ENCODE measurements at regions not wholly inside any gene's neighbourhood (a gene's known extent, or its start where the extent isn't known, plus 50 kb on each side); places are given as distances from the start of the nearest gene placed in this dataset.

- no peaks in the 10 kb centered on the region for H4K20me1 ChIP-seq (ENCODE audit: insufficient read depth, low read length)
- H3F3A ChIP-seq (ENCODE audit: insufficient read depth, low read length): no peaks in the 10 kb centered on the region
- H3K9me2 ChIP-seq (replicated peaks; ENCODE audit: insufficient read depth, low read length): no peaks in the 10 kb centered on the region
- H3K4me1 ChIP-seq (ENCODE audit: low read length): no peaks in the 10 kb centered on the region
- no peak overlapping the region for H3K27ac ChIP-seq (ENCODE audit: low read length)
- peak; percentile 52 for TF ChIP-seq CTCF (IDR thresholded peaks at IDR 0.05; ENCODE audit: low read length)
- no peak for TF ChIP-seq EZH2phosphoT487 (IDR thresholded peaks at IDR 0.05; ENCODE audit: low read length)
- no peak overlapping the region for H3K4me2 ChIP-seq (ENCODE audit: low read depth, low read length)
- DNase-seq: peak; percentile 32
- H3K9ac ChIP-seq (ENCODE audit: low read length): no peak overlapping the region
- H3K36me3 ChIP-seq (replicated peaks; ENCODE audit: insufficient read depth, low read length): no peaks in the 10 kb centered on the region
- H3K27me3 ChIP-seq (replicated peaks; ENCODE audit: insufficient read depth, low read length): no peaks in the 10 kb centered on the region
- no peak overlapping the region for H2AFZ ChIP-seq (ENCODE audit: low read length)
- no peaks in the 10 kb centered on the region for H3K9me3 ChIP-seq (replicated peaks; ENCODE audit: insufficient read depth, low read length)
- H3K4me3 ChIP-seq (ENCODE audit: low read length): no peak overlapping the region
- H3K79me2 ChIP-seq (ENCODE audit: low read length): no peaks in the 10 kb centered on the region
Measured at GRCh38 chrX:36867143-36867542, 141.0 kb upstream of the FAM47C start.

- H3K9ac ChIP-seq (ENCODE audit: low read length): no peak overlapping the region
- no peak for DNase-seq
- no peaks in the 10 kb centered on the region for H3K27me3 ChIP-seq (replicated peaks; ENCODE audit: insufficient read depth, low read length)
Measured at GRCh38 chrX:36868592-36868991, 139.6 kb upstream of the FAM47C start.

GRCh38 chrX:36869457-36869856, 138.7 kb upstream of the FAM47C start:
- no peak overlapping the region for H3K4me3 ChIP-seq (ENCODE audit: low read length)
- no peaks in the 10 kb centered on the region for H3K9me2 ChIP-seq (replicated peaks; ENCODE audit: insufficient read depth, low read length)
- H3K79me2 ChIP-seq (ENCODE audit: low read length): no peaks in the 10 kb centered on the region
- H3K4me1 ChIP-seq (ENCODE audit: low read length): no peaks in the 10 kb centered on the region
- H3K4me2 ChIP-seq (ENCODE audit: low read depth, low read length): no peak overlapping the region
- no peaks in the 10 kb centered on the region for H3K36me3 ChIP-seq (replicated peaks; ENCODE audit: insufficient read depth, low read length)
- no peaks in the 10 kb centered on the region for H3F3A ChIP-seq (ENCODE audit: insufficient read depth, low read length)
- no peaks in the 10 kb centered on the region for H4K20me1 ChIP-seq (ENCODE audit: insufficient read depth, low read length)
- no peak overlapping the region for H2AFZ ChIP-seq (ENCODE audit: low read length)
- H3K9ac ChIP-seq (ENCODE audit: low read length): no peak overlapping the region
- no peak overlapping the region for H3K27ac ChIP-seq (ENCODE audit: low read length)
- TF ChIP-seq CTCF (IDR thresholded peaks at IDR 0.05; ENCODE audit: low read length): no peak
- no peak for TF ChIP-seq EZH2phosphoT487 (IDR thresholded peaks at IDR 0.05; ENCODE audit: low read length)
- TF ChIP-seq EZH2 (optimal IDR thresholded peaks at IDR 0.05; ENCODE audit: low read depth, low read length): no peak
- no peaks in the 10 kb centered on the region for H3K27me3 ChIP-seq (replicated peaks; ENCODE audit: insufficient read depth, low read length)
- no peaks in the 10 kb centered on the region for H3K9me3 ChIP-seq (replicated peaks; ENCODE audit: insufficient read depth, low read length)
- no peak for DNase-seq

More at GRCh38 chrX:36868592-36868991, 139.6 kb upstream of the FAM47C start:
- H3K27ac ChIP-seq (ENCODE audit: low read length): no peak overlapping the region
- no peaks in the 10 kb centered on the region for H3K4me1 ChIP-seq (ENCODE audit: low read length)
- H3K4me2 ChIP-seq (ENCODE audit: low read depth, low read length): no peak overlapping the region
- no peaks in the 10 kb centered on the region for H3K9me3 ChIP-seq (replicated peaks; ENCODE audit: insufficient read depth, low read length)
- H3K36me3 ChIP-seq (replicated peaks; ENCODE audit: insufficient read depth, low read length): no peaks in the 10 kb centered on the region
- TF ChIP-seq CTCF (IDR thresholded peaks at IDR 0.05; ENCODE audit: low read length): no peak
- no peak for TF ChIP-seq EZH2 (optimal IDR thresholded peaks at IDR 0.05; ENCODE audit: low read depth, low read length)
- TF ChIP-seq EZH2phosphoT487 (IDR thresholded peaks at IDR 0.05; ENCODE audit: low read length): no peak
- H3K79me2 ChIP-seq (ENCODE audit: low read length): no peaks in the 10 kb centered on the region
- H3K9me2 ChIP-seq (replicated peaks; ENCODE audit: insufficient read depth, low read length): no peaks in the 10 kb centered on the region
- no peak overlapping the region for H3K4me3 ChIP-seq (ENCODE audit: low read length)
- no peak overlapping the region for H2AFZ ChIP-seq (ENCODE audit: low read length)
- H3F3A ChIP-seq (ENCODE audit: insufficient read depth, low read length): no peaks in the 10 kb centered on the region
- no peaks in the 10 kb centered on the region for H4K20me1 ChIP-seq (ENCODE audit: insufficient read depth, low read length)
